ENCODE measurements at regions not wholly inside any gene's neighbourhood (a gene's known extent, or its start where the extent isn't known, plus 50 kb on each side); places are given as distances from the start of the nearest gene placed in this dataset.

GRCh38 chr13:112249644-112250610, 126.2 kb upstream of the SPACA7 start:
- no peak for TF ChIP-seq CTCF (IDR thresholded peaks at IDR 0.05; ENCODE audit: insufficient read depth, low read depth, low read length)
- TF ChIP-seq EZH2 (IDR thresholded peaks at IDR 0.05; ENCODE audit: insufficient read depth, low read length), result no peak

Data from astrocyte (in vitro differentiated cells and primary cell).